ENCODE measurements at regions not wholly inside any gene's neighbourhood (a gene's known extent, or its start where the extent isn't known, plus 50 kb on each side); places are given as distances from the start of the nearest gene placed in this dataset.
"Not testable (repeated sequence)": the region's sequence is repeated elsewhere in the genome, so short reads cannot be mapped to it uniquely, and the experiment has no call there.

GRCh38 chr7:25069900-25070443, 55.1 kb downstream of the CYCS start:
- peak; percentile 30 to 72 for DNase-seq

- no peak for DNase-seq
These were observed 56.4 kb downstream of the CYCS start for GRCh38 chr7:25068502-25069213.

- DNase-seq = no peak
These were observed 57.1 kb downstream of the CYCS start for GRCh38 chr7:25067726-25068501.

- no peak for DNase-seq
These were observed 58.8 kb downstream of the CYCS start for GRCh38 chr7:25066253-25066652.

GRCh38 chr7:25062380-25062779, 62.7 kb downstream of the CYCS start:
- DNase-seq = no peak

GRCh38 chr7:25060487-25061055, 64.5 kb downstream of the CYCS start:
- no peak for DNase-seq

- no peak for DNase-seq
These were observed 65.5 kb downstream of the CYCS start for GRCh38 chr7:25059576-25059975.

GRCh38 chr7:25056368-25056767, 68.7 kb downstream of the CYCS start:
- DNase-seq = no peak

GRCh38 chr7:25055520-25056220, 69.4 kb downstream of the CYCS start:
- no peak for DNase-seq

GRCh38 chr7:25054819-25055519, 70.1 kb downstream of the CYCS start:
- no peak for DNase-seq

- no peak for DNase-seq
These were observed 70.2 kb upstream of the OSBPL3 start for GRCh38 chr7:25050223-25050622.

GRCh38 chr7:25048444-25048834, 68.5 kb upstream of the OSBPL3 start:
- DNase-seq = no peak

- not testable (repeated sequence) for DNase-seq
These were observed 67.8 kb upstream of the OSBPL3 start for GRCh38 chr7:25047571-25048443.

- no peak for DNase-seq
These were observed 57.3 kb upstream of the OSBPL3 start for GRCh38 chr7:25037325-25037724.

GRCh38 chr7:25035274-25035673, 55.3 kb upstream of the OSBPL3 start:
- no peak for DNase-seq

GRCh38 chr7:25034136-25034535, 54.2 kb upstream of the OSBPL3 start:
- no peak for DNase-seq

- peak in 1 of 2 experiments; percentile 34 for DNase-seq
These were observed 53.1 kb upstream of the OSBPL3 start for GRCh38 chr7:25032774-25033743.

GRCh38 chr7:25031432-25031831, 51.5 kb upstream of the OSBPL3 start:
- no peak for DNase-seq

- no peak for DNase-seq
These were observed 51.0 kb upstream of the OSBPL3 start for GRCh38 chr7:25031007-25031406.

All from SW 1271 (cell line).